ENCODE measurements at regions not wholly inside any gene's neighbourhood (a gene's known extent, or its start where the extent isn't known, plus 50 kb on each side); places are given as distances from the start of the nearest gene placed in this dataset.

DNA sequence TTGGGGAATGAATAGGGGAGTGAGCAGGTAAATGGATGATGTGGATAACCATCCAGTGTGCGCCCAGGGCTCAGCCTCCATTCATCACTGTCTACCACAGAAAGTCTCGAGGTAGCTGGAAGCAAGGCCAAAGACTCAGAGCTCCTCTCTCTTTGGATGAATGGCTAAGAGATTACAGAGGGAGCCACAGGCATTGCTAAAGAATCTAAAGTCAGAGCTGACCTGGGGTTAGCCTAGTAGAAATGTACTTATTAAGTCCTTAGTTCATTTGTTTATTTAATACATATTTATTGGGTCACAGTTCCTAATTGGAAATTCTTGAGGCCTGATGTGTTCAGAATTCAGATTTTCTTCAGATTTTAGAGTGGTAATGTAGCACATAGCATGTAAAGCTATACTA, 88.7 kb upstream of the HPF1 start:
- FAIRE-seq (no peak), ATAC-seq (no peak), DNase-seq (ENCODE audit: low spot score) (no peak)
- Histone ChIP-seq H3K9me3 (ENCODE audit: low read length) (no peaks in the 10 kb centered on the region), H3K36me3 (replicated peaks in 1 of 2; ENCODE audit: control insufficient read depth in 1 of 2, insufficient read depth in 2 of 2, low read length in 2 of 2) (no peaks in the 10 kb centered on the region), H2AFZ (ENCODE audit: low read length) (no peak overlapping the region), H3K4me2 (ENCODE audit: low read depth, low read length) (no peak overlapping the region), H3K79me2 (ENCODE audit: insufficient read depth, low read length) (no peaks in the 10 kb centered on the region), H3K9ac (ENCODE audit: insufficient read depth, low read depth, low read length) (no peak overlapping the region), H3K27ac (ENCODE audit: extremely low read length, insufficient read depth, low read length) (no peak overlapping the region), H3K27me3 (ENCODE audit: control insufficient read depth in 1 of 2, insufficient read depth in 2 of 2, low read length in 2 of 2) (no peaks in the 10 kb centered on the region), H3K4me1 (ENCODE audit: insufficient read depth, low read length) (no peaks in the 10 kb centered on the region), H4K20me1 (ENCODE audit: insufficient read depth, low read length) (no peaks in the 10 kb centered on the region), H3K4me3 (replicated peaks in 1 of 3; ENCODE audit: insufficient read depth in 1 of 3, low read depth in 2 of 3, low read length in 3 of 3) (no peak overlapping the region)
- intact Hi-C loops (cut with micrococcal nuclease; ENCODE audit: unreplicated experiment) = no loop called here
- BruUV-seq (replicated peaks) = no TSS peak
- ChIA-PET POLR2A (no interaction called here), CTCF (ENCODE audit: low intra/inter-chr PET ratio, low total read pairs) (no interaction called here)
- TF ChIP-seq ZNF597 (CRISPR knock-in tag; IDR thresholded peaks at IDR 0.05) (no peak), HMGA1 (CRISPR knock-in tag; conservative IDR thresholded peaks at IDR 0.05) (no peak), GLI4 (CRISPR knock-in tag; IDR thresholded peaks at IDR 0.05; ENCODE audit: borderline replicate concordance) (no peak), PHF20 (CRISPR knock-in tag; IDR thresholded peaks at IDR 0.05) (no peak), KLF13 (CRISPR knock-in tag; IDR thresholded peaks at IDR 0.05) (no peak), AGO2 (optimal IDR thresholded peaks at IDR 0.05; ENCODE audit: low read depth, low read length) (no peak), FOXC1 (CRISPR knock-in tag; IDR thresholded peaks at IDR 0.05; ENCODE audit: borderline replicate concordance) (no peak), ZNF614 (CRISPR knock-in tag; IDR thresholded peaks at IDR 0.05; ENCODE audit: borderline replicate concordance) (no peak), ZBTB44 (CRISPR knock-in tag; IDR thresholded peaks at IDR 0.05) (no peak), SNAI1 (CRISPR knock-in tag; IDR thresholded peaks at IDR 0.05; ENCODE audit: borderline replicate concordance) (no peak)
- TF ChIP-seq, protein P1, sequence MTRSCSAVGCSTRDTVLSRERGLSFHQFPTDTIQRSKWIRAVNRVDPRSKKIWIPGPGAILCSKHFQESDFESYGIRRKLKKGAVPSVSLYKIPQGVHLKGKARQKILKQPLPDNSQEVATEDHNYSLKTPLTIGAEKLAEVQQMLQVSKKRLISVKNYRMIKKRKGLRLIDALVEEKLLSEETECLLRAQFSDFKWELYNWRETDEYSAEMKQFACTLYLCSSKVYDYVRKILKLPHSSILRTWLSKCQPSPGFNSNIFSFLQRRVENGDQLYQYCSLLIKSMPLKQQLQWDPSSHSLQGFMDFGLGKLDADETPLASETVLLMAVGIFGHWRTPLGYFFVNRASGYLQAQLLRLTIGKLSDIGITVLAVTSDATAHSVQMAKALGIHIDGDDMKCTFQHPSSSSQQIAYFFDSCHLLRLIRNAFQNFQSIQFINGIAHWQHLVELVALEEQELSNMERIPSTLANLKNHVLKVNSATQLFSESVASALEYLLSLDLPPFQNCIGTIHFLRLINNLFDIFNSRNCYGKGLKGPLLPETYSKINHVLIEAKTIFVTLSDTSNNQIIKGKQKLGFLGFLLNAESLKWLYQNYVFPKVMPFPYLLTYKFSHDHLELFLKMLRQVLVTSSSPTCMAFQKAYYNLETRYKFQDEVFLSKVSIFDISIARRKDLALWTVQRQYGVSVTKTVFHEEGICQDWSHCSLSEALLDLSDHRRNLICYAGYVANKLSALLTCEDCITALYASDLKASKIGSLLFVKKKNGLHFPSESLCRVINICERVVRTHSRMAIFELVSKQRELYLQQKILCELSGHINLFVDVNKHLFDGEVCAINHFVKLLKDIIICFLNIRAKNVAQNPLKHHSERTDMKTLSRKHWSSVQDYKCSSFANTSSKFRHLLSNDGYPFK (CRISPR knock-in tag; IDR thresholded peaks at IDR 0.05; ENCODE audit: borderline replicate concordance) = no peak
- TF ChIP-seq, protein P2, sequence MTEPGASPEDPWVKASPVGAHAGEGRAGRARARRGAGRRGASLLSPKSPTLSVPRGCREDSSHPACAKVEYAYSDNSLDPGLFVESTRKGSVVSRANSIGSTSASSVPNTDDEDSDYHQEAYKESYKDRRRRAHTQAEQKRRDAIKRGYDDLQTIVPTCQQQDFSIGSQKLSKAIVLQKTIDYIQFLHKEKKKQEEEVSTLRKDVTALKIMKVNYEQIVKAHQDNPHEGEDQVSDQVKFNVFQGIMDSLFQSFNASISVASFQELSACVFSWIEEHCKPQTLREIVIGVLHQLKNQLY (CRISPR knock-in tag; IDR thresholded peaks at IDR 0.05) = no peak
- in situ Hi-C loops (cut with HindIII; ENCODE audit: extremely low pct_ligation_motif_present, low pct_unique_long_range_greater_than_20kb) = no loop called here
- 0% methylated on average over 2 of the region's 2 CpGs for WGBS (ENCODE audit: low lambda C conversion rate)

All from HepG2 (cell line).